Astrocyte of the cerebellum (primary cell): ENCODE measurements at regions not wholly inside any gene's neighbourhood (a gene's known extent, or its start where the extent isn't known, plus 50 kb on each side); places are given as distances from the start of the nearest gene placed in this dataset.

ENCODE experiments used
- DNase-seq: peaks from one replicate; pipeline ENCODE4 v3.0.0-alpha.2; 2011; ENCODE audit warnings: low read depth
- H3K4me3 ChIP-seq: 2 replicates; pipeline ENCODE4 v1.5.1; 2011; ENCODE audit warnings: mild to moderate bottlenecking, low read depth, low read length, moderate library complexity
- in situ Hi-C: cut with HindIII; loops from 2 replicates; pipeline ENCODE4 v1.10.0; 2017; ENCODE audit warnings: low sequenced_read_pairs
- TF ChIP-seq, protein P1 (sequence below): IDR thresholded peaks from 2 replicates; pipeline ENCODE4 v1.5.1; 2012; ENCODE audit warnings: low read length, low read depth, moderate library complexity, mild to moderate bottlenecking; ENCODE audit errors: missing control alignments

GRCh38 chrX:125940985-125941384, 225.1 kb downstream of the DCAF12L2 start:
- H3K4me3 ChIP-seq = no peak overlapping the region
- DNase-seq = no peak
- in situ Hi-C loops = no loop called here
- TF ChIP-seq, protein P1, sequence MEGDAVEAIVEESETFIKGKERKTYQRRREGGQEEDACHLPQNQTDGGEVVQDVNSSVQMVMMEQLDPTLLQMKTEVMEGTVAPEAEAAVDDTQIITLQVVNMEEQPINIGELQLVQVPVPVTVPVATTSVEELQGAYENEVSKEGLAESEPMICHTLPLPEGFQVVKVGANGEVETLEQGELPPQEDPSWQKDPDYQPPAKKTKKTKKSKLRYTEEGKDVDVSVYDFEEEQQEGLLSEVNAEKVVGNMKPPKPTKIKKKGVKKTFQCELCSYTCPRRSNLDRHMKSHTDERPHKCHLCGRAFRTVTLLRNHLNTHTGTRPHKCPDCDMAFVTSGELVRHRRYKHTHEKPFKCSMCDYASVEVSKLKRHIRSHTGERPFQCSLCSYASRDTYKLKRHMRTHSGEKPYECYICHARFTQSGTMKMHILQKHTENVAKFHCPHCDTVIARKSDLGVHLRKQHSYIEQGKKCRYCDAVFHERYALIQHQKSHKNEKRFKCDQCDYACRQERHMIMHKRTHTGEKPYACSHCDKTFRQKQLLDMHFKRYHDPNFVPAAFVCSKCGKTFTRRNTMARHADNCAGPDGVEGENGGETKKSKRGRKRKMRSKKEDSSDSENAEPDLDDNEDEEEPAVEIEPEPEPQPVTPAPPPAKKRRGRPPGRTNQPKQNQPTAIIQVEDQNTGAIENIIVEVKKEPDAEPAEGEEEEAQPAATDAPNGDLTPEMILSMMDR = no peak

DNA sequence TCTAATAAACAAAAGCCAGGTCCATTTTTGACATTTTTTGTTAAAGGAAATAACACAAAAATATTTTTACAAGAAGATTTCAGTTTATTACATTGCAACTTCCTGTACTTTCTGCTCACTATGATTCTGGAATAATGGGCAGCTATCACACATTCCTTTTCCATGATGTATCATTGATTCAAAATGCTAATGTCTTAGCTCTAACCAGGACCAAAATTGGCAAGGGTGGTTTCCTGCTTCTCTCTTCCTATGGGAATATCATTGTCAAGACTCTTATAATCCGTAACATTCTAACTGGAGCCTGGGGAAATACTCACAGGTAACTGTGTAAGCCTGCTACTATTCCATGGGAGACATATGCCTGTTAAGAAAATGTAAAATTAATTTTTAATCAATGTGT, 218.6 kb downstream of the DCAF12L2 start:
- TF ChIP-seq, protein P1 = no peak
- H3K4me3 ChIP-seq = no peak overlapping the region
- in situ Hi-C loops = no loop called here
- DNase-seq = no peak

GRCh38 chrX:125952973-125953372, 213.1 kb downstream of the DCAF12L2 start:
- DNase-seq = no peak
- H3K4me3 ChIP-seq = no peak overlapping the region
- TF ChIP-seq, protein P1 = no peak
- in situ Hi-C loops = no loop called here

DNA sequence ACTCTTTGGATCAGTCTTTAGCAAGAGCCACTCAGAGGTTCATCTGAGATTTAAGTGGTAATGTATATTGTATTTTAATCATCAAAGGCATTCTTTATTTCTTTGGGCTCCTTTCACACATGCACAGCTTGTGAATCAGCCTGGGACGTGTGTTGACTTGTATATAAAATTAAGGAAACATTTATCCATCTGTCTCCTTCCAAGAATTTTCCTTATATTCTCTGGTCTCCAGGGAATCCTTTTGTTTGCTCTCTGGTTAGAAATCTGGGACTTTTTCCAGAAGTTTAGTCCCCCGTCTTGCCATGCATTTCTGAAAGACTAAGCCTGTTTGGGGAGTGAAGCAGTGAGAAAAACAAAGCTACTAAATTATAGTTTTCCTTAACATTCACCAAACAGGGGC, 212.3 kb downstream of the DCAF12L2 start:
- in situ Hi-C loops = no loop called here
- no peak overlapping the region for H3K4me3 ChIP-seq
- DNase-seq = no peak
- TF ChIP-seq, protein P1 = no peak

- TF ChIP-seq, protein P1 = no peak
- in situ Hi-C loops = no loop called here
- no peak overlapping the region for H3K4me3 ChIP-seq
- no peak for DNase-seq
Measured at GRCh38 chrX:125954236-125954635, 211.9 kb downstream of the DCAF12L2 start.

DNA sequence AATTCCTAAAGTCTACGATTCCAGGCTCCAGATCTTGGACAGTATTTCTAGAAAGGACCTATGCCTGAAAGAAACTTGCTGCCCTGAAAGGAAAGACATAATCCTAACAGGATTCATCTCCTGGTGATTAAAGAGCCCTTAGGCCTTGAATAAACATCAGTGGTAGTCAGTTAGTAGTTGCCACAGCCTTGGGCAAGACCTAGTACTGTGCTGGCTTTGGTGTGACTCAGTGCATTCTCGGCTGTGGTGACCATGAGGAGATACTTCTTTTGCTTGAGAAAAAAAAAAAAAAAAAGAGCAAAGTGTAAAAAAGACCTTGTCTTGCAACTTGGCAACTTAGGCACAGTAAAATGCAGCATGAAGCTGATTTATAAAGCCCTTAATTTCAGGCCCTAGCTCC, 188.2 kb downstream of the DCAF12L2 start:
- in situ Hi-C loops = no loop called here
- TF ChIP-seq, protein P1 = no peak
- DNase-seq = no peak
- no peak overlapping the region for H3K4me3 ChIP-seq

DNA sequence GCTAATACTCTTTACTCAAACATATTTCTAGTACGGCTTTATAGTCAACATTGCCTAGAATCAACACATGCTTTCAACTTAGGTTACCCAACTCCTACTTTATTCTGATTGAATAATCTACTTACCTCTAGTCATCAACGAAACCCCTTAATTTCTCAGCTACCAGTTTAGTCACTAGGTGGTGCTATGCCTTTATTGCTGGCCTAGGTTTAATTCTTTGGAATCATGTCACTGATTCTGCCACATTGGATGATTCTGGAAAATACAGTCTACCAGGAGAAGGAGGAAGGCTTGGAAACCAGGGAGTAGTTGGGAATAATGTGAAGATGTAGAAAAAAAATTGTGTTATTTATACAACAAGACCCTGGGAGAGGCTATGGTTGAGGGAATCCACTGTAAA, 167.7 kb downstream of the DCAF12L2 start:
- H3K4me3 ChIP-seq = no peak overlapping the region
- in situ Hi-C loops = no loop called here
- DNase-seq = no peak
- TF ChIP-seq, protein P1 = peak; percentile 37
